ENCODE measurements at regions not wholly inside any gene's neighbourhood (a gene's known extent, or its start where the extent isn't known, plus 50 kb on each side); places are given as distances from the start of the nearest gene placed in this dataset.

- TF ChIP-seq, protein P1, sequence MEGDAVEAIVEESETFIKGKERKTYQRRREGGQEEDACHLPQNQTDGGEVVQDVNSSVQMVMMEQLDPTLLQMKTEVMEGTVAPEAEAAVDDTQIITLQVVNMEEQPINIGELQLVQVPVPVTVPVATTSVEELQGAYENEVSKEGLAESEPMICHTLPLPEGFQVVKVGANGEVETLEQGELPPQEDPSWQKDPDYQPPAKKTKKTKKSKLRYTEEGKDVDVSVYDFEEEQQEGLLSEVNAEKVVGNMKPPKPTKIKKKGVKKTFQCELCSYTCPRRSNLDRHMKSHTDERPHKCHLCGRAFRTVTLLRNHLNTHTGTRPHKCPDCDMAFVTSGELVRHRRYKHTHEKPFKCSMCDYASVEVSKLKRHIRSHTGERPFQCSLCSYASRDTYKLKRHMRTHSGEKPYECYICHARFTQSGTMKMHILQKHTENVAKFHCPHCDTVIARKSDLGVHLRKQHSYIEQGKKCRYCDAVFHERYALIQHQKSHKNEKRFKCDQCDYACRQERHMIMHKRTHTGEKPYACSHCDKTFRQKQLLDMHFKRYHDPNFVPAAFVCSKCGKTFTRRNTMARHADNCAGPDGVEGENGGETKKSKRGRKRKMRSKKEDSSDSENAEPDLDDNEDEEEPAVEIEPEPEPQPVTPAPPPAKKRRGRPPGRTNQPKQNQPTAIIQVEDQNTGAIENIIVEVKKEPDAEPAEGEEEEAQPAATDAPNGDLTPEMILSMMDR (IDR thresholded peaks at IDR 0.05) = no peak
- no peak for TF ChIP-seq ZFX (IDR thresholded peaks at IDR 0.05; ENCODE audit: borderline replicate concordance)
Measured at GRCh38 chr5:92390657-92391056, 1007.5 kb upstream of the ARRDC3 start.
